Activated T-cell treated with anti-CD3 and anti-CD28 coated beads for 48 hours (primary cell): ENCODE measurements at regions not wholly inside any gene's neighbourhood (a gene's known extent, or its start where the extent isn't known, plus 50 kb on each side); places are given as distances from the start of the nearest gene placed in this dataset.
"Not testable (repeated sequence)": the region's sequence is repeated elsewhere in the genome, so short reads cannot be mapped to it uniquely, and the experiment has no call there.

Source experiments
- DNase-seq: peaks from one replicate; pipeline ENCODE4 v3.0.0-alpha.2; 2020; ENCODE audit warnings: low read depth

DNA sequence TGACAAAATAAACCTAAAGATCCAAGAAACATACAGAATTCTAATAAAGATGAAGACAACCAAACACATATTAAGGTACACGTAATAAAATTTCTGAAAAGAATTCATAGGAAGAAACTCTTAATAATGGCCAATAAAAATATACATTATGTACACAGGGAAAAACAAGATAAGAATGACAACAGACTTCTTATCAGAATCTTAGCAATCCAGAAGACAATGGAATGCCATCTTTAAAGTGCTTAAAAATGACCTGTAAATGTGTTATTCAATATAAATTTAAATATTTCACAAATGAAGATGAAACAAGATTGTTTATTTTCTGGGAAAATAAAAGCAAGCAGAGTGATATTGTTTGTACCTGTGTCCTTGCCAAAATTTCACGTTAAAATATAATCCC, 530.4 kb upstream of the PTBP2 start:
- no peak for DNase-seq

DNA sequence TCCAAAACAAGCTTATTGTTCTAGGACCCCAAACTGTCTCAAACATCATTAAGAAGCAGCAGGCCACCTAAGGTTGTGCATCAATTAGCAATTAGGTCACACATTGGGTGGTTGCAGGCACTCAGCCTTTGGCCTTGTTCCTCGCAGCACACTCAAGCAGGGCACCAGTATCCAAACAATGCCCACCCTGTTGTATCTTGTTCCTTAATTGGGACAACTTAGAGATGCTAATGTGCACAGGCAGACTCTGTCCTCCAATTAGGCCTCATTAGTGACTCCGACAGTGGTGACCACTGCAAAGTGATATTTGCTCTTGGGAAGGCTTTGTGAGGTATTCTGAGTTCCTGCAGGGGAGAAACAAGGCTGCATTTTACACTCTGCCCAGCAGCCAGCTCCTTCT, 515.1 kb upstream of the PTBP2 start:
- no peak for DNase-seq

DNA sequence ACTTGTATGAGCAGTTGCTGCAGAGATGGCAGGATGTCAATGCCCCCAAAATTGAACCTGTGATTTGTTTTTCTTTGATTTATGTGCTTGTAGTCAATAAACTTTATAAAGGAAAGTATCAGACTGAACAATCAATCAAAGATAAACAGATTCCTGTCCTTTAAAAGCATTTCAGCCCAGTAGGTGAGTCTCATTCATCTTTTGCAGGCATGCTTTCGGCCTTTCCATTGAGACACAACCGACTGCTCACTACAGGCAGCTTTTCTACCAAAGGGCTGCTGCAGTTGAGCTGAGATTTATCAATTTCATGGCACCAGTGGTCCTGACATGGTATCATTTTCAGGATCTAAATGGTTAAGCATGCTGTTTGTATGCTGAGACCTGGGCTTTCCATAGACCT, 513.6 kb upstream of the PTBP2 start:
- DNase-seq = no peak

DNA sequence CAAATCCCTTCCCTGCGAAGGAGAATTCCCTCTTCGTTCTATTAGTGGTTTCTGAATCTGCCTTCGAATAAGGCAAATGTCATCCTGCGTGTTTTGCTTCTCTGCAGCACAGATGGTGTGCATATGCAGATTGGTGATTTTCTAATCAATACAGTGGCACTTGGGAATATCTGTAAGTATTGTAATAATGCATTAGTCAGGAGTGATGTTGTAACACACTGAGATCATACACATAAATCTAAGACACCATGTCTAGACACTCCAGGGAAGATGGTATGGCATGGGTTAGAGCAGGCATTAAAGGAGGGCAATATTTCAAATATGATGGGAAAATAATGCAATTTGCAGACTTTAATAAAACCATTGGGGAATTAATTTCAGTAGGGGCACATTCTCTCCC, 513.2 kb upstream of the PTBP2 start:
- DNase-seq = no peak

DNA sequence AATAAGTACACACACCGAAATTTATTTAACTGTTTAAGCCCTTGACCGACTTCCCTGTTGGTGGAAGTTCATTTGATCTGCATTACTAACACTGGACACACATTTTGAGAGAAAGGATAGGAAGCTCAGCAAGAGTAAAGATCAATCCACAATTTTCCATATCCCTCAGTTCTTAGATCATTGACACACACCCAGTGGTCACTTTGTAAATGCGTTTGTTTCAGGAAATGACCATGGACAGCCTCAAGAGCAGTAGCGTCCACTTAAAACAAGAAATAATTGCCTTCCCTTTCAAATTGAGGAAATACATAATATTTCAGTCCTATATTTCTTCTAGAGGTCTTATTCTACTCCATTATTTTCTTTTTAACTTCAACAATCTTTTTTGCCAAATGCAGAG, 511.5 kb upstream of the PTBP2 start:
- no peak for DNase-seq

DNA sequence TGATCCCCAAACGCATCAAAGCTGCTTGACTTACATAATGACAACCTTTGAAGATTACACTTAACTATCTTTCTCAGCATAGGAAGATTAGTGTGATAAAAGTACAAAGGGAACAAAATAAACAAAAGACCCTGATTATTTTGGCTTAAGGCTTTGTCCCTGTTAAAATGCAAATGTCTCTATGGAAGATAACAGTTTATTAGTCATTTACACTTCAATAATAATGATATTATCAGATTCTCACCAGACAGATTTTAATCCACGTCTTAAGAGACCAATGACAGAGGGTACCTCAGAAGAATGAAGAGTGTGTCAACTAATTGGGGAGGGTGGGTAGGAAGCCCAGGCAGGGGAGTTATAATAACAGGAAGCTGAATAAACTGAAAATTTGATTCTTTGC, 510.4 kb upstream of the PTBP2 start:
- DNase-seq = no peak

DNA sequence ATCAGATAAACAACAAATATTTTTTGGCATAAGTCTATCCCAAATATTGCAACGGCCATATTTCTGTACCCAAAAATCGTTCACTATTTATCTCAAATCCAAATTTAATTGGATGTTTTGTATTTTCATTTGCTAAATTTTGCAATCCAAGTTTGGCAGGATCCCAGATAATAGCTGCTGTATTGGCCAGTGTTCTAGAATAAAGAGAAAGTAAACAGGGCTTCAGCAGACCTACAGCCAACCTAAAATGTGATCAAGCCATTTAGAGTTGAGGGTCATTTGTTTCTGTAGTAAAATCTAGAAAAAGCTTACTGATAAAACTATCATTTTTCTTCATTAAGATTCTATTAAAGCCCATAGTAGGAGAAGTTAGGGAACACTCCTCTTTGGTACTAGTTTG, 506.6 kb upstream of the PTBP2 start:
- DNase-seq = no peak

DNA sequence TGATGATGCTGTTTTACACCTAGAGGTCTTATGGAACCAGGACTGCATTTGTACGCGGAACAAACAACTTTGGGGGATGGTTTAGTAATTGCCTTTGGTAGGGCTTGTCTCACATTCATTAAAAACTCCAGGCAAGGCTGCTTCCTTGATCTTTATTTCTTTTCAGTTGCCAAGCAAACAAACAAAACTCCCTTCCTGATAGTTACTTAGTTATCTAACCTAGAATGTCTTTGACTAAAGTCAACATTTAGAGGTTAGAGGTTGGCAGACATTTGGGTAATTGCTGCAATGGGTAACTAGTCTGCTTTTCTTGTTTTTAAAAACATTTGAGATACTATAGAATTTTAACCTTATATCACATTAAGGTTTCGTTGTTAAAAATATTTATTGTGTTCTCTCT, 500.9 kb upstream of the PTBP2 start:
- no peak for DNase-seq

DNA sequence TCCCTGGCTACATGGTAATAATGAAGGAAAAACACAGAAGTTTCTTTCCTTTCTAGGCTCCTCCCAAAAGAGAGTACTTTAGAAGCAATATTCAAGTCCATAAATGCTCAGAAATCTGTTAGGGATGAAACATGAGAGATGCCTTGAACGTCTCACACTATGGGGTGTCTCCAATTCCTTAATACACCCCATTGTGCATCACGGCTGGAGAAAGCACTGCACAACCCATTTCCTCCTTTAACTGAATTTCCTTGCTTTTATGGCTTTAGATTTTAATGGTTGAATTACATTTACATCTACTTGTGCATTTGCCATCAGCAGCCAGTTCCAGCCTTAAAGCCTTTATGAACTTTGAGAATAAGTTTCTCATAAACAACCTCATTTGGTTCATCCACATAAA, 498.9 kb upstream of the PTBP2 start:
- no peak for DNase-seq

DNA sequence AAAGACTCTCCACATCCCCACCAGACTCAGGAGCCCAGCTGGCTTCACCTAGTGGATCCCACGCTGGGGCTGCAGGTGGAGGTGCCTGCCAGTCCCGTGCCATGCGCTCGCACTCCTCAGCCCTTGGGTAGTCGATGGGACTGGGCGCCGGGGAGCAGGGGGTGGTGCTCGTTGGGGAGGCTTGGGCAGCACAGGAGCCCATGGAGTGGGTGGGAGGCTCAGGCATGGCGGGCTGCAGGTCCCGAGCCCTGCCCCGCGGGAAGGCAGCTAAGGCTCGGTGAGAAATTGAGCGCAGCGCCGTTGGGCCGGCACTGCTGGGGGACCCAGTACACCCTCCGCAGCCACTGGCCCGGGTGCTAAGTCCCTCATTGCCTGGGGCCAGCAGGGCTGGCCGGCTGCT, 497.4 kb upstream of the PTBP2 start:
- not testable (repeated sequence) for DNase-seq

DNA sequence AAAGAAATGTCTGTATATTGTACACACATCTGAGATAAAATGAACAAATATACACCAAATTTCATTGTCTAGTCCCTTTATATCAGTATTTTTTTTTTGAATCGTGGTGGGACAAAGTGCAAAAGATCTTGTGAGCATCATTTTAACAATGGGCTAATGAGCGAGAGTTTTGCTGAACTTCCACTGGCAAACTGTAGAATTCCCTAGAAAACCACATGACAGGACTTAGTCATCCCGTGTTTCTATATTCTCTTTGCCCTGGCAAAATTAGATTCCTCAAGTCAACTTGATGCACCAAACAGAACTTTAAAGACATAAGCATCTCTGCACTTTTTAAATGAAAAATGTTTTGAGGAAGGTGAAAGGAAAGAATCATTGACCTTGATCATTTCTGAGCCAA, 488.2 kb upstream of the PTBP2 start:
- no peak for DNase-seq

DNA sequence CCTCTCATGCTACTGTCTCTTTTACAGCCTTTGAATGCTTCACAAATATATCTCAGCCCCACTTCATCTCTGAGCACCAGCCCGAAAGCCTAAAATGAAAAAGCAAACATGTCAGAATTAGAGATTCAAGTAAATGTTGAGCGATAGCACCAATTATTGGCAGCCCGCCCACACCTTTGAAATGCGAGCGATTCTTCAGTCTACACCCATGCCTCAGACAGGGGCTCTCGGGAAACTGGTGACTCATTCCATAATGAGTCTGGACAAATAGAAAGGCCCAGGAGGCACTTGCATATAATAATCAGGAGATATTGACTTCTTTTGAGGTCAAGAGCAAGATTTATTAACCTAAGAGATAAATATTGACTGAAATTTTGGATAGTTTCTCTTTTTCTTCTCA, 487.3 kb upstream of the PTBP2 start:
- no peak for DNase-seq

DNA sequence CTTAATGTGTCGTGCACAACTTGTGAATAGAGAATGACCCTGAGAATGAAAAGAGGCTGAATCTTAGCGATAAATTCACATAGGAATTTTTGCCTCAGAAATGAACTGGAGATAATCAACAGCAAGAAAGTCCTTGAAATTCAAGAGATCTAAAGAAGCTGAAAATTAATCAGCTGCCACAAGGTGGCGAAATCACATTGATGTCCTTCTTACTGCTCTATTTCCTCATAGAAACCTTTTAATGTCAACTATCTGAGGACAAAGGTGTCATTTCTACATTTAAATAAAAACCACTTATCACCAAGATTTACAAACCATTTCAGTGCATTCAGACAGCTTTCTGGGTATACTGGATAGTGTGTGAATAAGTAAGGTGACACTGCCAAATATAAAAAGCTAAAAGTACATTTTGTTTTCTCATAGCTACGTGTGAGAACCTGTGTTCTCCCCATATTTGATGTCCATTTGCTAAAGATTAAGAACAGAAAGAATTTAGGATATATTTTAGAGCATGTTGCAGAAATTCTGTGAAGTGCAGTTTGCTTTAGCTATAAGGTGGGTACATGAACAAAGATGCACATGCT, 485.3 kb upstream of the PTBP2 start:
- no peak for DNase-seq

DNA sequence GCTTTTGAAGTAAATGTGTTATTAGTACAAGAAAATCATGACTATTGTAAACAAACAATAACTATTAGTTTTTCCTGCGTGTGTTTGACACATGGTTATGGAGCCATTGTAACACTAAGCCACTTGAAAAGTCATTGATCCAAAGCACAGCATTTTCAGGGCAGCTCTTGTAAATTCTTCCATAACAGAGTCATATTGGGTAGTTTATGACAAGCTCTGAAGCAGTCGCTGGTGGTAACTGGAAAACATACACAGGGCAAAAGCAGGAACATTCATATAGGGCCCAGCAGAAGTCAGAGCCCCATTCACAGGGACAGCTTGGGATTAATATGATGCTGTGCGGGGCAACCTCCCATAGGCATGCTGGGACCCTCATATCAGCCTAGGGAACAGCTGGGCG, 483.2 kb upstream of the PTBP2 start:
- DNase-seq = no peak

DNA sequence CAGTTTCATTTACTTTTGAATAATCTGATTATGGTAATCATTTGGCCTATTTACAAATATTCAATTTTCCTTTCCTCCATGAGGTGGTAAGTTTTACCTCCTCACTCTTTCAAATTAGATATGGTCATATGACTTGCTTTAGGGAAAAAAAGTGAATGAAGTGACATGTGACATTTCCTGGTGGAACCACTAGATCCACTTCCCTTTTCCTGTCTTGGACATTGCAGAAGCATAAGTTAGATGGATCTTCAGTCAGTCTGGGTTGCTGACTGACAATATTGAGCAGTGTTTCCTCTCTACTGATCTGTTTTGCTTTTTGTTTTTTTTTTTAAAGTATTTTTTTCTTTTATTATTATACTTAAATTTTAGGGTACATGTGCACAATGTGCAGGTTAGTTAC, 481.1 kb upstream of the PTBP2 start:
- no peak for DNase-seq

DNA sequence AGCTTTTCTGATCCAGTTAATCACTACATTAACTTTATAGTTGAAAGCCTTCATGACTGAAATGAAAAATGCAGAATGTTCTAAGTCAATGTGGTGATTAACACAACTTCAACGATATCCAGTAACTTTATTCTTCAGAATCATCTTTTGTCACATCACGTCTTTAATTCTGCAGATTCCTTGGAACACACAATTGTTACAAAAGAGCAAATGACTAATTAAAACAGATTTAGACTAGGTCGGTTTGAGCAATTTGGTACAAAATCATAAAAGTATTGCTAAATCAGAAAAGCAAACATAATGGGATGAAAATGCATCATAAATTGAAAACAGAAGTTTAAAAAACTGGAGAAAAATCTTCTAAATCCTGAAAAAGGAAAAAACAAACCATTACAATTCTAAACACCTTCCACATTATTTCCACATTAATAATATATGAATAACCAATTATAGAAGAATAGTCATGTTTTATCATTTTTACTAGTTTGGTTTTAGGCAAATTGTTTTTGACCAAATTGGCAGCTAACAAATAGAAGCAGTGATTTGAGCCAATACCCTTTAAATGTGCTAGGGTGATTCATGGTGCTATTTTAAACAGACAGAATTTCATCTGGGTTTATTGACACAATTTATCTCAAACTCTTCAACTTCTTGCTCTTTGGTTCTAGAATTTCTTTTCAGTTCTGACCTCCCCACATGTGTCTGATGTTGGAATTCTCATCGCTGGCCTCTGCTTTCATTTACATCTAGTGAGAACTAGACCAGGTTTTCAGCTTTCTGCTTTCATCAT, 468.1 kb upstream of the PTBP2 start:
- DNase-seq = no peak

DNA sequence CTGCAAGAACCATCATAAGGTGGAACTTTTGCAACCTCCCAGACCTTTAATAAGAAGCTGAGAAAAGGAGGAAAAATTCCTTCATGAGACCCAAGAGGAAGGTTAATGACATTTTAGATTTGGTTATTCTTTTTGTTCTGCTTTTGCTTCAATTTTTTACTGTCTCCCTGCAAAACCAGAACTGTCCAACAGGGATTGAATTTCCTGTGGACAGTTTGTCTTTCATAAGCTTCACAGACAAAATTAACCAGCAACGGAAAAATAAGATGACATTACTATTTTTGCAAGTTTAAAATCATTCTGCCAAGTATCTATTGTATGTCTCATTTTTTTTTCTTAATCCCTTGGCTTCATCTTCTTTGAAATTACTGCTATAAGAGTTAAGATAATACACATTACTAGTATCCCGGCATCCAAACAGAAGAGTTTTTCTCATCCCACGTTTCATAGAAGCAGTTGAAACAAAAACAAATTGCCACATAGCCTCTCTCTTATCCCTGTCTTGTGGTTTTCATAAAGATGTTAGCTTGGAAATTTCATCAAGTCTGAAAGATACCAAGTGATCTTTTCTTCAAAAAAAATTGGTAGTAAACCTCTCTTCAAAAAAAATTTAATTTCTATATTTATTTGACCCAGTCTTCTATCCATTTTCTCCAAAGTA, 465.3 kb upstream of the PTBP2 start:
- no peak for DNase-seq

DNA sequence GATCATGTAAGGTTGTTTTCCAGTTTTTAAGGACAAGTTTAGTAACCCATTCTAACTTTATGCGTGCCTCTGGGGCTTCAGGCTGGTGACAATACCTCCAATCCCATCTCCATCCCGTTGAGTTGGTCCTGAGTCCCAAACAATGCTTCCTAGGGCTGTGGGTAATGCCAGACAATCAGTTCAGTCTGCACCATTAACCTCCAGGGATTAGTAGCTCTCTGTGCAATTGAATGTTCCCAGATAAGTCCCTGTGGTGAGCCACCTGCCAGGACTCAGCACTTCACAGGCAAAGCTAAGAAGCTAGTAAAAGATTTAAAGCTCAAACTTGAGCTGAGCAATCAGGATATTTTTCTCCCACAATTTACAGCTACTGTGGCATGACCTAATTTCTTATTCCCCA, 462.2 kb upstream of the PTBP2 start:
- no peak for DNase-seq

DNA sequence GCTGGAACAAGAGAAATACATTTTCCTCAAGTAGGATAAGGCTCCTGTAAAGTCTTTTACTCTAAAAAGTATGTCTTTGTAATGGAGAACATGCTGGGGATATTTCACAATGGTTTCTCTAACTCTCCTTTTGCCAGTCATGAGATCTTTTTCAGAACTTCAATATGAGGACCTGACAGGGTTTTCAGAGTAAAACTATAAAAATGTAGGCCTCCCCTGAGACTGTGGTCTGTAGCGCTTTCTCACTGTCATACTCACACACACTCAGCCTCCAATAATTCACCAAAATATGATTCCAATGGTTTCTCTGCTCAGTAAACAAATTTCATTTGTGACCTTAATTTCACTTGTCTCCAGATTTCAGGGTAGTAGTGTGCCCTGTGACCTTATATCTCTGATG, 440.1 kb upstream of the PTBP2 start:
- DNase-seq = no peak

DNA sequence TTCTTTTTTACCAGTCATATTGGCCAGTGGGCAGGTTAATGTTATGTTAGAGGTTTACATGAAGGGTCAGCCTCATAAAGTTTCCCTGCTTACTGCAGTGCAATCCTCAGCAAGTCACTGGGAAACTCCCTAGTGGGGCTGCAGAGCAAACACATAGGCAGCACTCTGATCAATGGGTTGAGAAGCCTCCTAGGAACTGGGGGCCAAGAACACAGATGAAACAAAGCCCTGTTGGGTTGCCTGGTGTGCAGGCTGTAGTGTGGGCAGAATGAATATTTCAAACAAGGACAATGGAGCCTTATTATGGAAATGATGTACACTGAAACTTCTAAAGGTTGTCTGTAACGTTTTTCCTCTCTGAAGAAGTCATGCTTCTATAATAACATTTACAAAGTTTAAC, 431.6 kb upstream of the PTBP2 start:
- no peak for DNase-seq

DNA sequence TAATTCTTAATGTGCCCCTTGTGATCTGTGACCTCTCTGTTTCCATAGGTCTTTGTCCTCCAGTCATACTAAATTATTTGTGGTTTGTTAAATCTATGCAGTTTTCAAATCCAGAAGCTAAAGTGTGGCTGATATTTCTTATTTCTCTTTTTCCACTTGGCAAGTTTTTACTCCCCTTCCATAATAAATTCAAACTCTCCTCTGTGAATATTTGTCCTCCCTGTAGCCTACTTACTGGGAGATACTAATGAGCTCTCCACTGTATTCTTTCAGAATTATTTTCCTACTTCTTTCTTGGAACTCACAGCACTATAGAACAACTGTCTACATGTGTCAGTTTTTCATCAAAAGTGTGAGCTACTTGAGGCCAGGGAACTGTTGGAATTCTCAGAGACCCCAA, 430.8 kb upstream of the PTBP2 start:
- no peak for DNase-seq

DNA sequence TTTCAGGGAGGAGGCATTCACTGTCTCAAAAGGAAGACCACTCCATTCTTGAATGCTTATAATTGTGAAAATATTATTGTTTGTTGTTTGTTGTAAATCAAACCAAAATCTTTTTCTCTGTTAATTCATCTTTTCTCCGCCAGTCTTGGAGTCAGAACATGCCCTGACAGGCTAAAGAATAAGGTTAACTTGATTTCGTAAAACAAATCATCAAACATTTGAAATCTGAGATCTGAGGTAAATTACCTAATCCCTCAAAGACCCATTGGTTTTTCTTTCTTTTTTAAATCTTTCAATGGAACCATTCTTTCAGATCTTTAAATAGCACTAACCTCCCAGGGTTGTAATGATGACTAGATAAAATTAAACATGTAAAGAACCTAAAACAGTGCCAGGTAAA, 430.1 kb upstream of the PTBP2 start:
- DNase-seq = no peak

DNA sequence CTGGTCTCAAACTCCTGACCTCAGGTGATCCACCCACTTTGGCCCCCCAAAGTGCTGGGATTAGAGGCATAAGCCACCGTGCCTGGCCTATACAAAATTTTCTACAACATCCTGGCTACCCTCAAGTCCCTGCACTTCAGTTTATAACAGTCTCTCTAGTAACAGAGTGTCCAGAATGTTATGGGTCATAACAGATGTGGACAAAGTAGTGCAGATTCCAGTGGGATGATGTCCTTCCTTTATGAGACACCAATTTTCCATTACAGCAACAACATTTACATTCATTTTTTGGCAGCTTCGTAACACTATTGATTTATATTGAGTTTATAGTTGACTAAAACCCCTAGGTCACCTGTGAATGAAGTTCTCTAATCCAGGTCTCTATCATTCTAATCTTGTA, 429.4 kb upstream of the PTBP2 start:
- no peak for DNase-seq

DNA sequence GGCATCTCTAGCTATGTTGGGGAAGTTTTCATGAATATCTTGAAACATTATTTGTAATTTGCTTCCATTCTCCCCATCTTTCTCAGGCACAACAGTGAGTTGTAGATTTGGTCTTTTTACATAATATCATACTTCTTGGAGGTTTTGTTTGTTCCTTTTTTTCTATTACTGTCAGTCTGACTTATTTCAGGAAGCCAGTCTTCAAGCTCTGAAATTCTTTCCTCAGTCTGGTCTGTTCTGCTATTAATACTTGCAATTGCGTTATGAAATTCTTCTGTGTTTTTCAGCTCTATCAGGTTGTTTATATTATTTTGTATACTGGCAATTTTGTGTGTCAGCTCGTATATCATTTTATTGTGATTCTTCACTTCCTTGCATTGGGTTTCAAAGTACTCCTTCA, 424.6 kb upstream of the PTBP2 start:
- no peak for DNase-seq
